ENCODE measurements at regions not wholly inside any gene's neighbourhood (a gene's known extent, or its start where the extent isn't known, plus 50 kb on each side); places are given as distances from the start of the nearest gene placed in this dataset.

DNA sequence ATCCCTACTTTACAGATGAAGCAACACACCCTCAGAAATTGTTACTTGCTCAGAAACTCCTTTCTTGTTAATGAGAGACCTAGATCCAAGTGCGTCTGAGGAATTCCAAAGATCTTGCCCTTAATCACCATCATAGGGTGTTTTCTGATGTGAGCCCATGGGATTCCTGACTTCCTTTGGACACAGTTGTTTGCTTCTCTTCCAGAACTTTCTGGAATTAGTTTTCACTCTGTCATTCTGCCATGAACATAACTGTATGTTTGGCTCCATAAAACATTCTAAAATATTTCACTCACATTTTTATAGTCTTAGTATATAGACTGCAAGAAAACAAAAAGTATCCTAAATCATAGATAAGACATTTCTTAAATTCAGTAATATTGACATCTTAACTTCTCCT is 593.9 kb upstream of the SOX11 start:
- TF ChIP-seq CTCF (conservative IDR thresholded peaks at IDR 0.05; ENCODE audit: low read length) (no peak), EZH2phosphoT487 (IDR thresholded peaks at IDR 0.05; ENCODE audit: borderline replicate concordance) (no peak)
